LNCAP (cell line): ENCODE measurements at regions not wholly inside any gene's neighbourhood (a gene's known extent, or its start where the extent isn't known, plus 50 kb on each side); places are given as distances from the start of the nearest gene placed in this dataset.

ENCODE experiments used
- TF ChIP-seq, protein P1 (sequence below): fragments of 450-650 bp; IDR thresholded peaks from 2 replicates; pipeline ENCODE4 v1.5.1; 2017; ENCODE audit warnings: mild to moderate bottlenecking

DNA sequence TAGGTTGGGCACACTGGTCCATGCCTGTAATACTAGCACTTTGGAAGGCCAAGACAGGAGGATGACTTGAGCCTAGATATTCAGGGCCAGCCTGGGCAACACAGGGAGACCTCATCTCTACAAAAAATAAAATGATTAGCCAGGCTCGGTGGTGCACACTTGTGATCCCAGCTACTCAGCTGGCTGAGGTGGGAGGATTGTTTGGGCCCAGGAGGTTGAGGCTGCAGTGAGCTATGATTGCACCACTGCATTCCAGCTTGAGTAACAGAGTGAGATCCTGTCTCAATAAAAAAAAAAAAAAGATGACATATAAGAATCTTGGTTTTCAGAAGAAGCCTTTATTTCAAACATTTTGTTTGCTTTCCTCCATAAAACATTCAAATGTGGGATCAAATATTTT lies 178.0 kb downstream of the LIG4 start:
- TF ChIP-seq, protein P1, sequence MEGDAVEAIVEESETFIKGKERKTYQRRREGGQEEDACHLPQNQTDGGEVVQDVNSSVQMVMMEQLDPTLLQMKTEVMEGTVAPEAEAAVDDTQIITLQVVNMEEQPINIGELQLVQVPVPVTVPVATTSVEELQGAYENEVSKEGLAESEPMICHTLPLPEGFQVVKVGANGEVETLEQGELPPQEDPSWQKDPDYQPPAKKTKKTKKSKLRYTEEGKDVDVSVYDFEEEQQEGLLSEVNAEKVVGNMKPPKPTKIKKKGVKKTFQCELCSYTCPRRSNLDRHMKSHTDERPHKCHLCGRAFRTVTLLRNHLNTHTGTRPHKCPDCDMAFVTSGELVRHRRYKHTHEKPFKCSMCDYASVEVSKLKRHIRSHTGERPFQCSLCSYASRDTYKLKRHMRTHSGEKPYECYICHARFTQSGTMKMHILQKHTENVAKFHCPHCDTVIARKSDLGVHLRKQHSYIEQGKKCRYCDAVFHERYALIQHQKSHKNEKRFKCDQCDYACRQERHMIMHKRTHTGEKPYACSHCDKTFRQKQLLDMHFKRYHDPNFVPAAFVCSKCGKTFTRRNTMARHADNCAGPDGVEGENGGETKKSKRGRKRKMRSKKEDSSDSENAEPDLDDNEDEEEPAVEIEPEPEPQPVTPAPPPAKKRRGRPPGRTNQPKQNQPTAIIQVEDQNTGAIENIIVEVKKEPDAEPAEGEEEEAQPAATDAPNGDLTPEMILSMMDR, result no peak

DNA sequence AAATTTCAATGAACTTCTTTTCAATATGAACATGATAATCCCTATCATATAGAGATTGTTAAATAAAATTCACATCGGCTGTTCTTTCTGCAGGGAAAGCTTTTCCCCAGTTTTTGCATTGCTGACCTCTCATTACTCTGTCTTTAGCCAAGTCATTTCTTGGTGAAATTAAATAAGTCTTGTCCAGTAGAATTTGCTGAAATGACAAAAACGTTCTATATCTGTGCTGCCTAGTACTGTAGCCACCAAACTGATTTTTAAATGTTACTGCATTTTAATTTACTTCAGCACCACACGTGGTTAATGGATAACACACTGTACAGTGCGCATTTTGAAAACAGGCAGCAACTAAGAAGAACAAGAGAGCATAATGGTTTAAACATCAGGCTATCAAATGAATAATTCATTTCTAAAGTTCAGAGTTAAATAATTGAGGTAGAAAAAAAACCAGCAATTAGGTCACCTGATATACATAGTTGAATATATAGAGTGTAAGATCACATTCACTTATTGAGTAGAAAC lies 178.9 kb downstream of the LIG4 start:
- TF ChIP-seq, protein P1, result no peak

DNA sequence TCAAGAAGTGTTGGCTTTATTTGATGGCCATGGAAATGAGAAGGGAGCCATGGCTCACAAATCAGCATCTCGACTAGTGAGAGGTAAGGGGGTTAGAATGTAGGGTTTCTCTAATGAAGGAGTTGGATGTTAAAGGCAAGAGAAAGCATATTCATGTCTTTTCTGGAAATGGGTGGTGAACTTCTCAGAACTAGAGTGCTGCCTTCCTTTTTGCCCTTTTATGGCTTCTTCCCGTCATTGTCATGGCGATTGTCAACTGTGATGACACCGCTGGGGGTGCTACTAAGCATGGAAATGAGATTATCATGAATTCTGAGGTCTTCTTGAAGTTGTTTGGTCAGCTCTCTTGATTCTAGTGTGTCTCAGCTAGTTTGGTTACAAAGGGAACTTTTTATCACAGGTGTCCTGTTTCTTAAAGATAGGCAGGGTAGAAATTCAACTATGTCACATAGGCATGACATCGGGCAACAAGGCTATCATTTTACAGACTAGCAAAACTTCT lies 180.4 kb downstream of the LIG4 start:
- TF ChIP-seq, protein P1, result no peak

DNA sequence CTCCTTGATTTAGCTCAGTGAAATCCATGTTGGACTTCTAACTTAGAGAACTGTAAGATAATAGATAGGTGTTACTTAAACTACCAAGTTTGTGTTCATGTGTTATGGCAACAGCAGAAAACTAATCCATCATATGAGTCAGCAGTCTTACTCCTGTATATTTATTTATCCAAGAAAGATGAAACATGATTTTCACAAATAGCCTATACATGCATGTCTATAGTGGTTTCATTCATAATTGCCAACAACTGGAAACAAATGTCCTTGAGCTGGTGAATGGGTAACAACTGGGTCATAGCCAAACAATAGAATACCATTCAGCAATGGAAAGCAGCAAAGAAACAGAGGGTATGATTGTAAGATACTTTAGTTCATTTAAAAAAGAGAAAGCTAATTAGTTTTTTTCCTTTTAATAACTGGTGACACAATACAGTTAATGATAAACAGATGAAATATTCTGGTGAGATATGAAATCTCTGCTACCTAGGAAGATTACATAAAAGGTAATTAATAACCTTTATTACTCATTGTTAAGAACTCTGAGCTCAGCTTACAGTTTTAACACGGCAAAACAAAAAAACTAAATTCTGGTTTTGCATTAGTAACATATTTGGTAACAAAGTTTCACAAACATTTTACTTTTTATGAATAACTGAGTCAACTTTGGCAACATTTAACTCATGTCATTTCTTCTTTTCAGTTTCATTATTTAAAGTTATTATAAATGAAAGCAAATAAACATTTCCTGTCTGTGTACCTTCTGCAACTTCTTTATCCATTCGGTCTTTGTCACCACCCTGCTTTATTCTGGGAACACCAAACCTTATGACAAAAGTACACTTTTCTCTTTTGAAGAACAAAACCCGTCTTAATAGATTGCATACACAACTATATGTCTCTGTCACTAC lies 181.3 kb downstream of the LIG4 start:
- TF ChIP-seq, protein P1, result no peak

DNA sequence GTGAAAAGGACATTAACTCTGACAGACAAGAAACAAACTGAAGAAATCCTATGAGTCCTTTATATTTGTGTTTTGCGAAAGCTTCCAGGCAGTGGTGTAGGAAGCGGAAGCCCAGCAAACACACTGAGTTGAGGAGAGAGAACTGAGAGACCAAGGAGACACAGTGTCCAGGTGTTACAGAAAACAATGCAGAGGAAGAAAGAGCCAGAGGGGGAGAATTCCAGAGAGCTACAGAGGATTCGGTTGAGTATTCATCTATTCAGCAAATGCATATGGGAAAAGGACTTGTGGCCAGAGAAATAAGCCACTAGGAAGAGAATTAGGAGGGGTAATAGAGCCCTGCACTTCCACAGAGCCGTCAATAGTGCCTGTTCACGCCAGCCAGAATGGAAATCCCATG lies 183.5 kb downstream of the LIG4 start:
- TF ChIP-seq, protein P1, result no peak

DNA sequence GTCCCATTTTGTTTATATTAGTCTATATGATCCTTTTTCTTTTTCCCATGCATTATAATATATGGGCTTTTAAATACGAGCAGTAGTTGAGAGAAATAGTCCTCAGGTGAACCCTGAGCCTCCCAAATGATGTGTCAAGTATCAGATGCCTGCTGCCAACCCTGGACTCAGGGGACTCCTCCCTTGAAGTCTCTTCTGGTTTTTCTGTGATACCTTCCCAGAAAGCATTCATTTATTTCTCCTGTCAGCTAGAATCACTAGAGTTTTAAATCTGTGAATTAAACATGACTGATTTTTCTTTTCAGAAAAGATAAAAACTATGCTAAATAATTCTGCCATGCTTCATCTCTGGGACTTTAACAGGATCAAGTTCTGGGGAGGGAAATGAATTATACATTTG lies 184.6 kb downstream of the LIG4 start:
- TF ChIP-seq, protein P1, result no peak

DNA sequence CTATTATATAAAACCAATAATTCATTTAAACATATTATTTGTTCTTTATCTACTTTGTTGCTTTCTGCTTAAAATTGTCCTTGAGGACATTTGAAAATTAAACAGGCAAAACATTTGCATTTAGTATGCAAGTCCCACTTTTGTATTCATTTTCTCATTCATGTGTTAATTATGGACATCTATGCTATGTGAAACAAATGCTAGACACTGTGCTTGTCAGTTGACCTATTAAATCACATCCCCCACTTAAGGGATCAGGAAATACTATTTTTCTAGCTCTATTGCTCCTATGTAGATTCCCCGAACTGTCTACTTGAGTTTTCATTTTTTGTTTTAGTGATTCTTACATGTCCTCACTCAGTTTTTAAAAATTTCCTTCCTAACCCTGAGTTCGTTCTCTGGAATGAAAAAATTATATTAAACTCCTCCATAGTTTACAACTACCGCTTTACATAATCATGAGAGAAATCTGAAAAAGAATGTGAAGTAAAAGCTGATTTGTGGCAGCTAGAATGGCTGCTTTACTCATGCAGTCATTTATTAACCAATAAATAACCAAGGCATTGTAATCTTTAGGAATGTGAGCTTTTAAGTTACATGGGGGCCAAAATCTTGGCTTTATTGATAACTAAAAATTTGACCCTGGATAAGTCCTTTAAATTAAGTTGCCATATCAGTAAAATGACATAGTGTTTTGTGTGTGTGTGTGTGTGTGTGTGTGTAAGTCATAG lies 188.5 kb downstream of the LIG4 start:
- TF ChIP-seq, protein P1, result no peak
